H1 (cell line): ENCODE measurements at regions not wholly inside any gene's neighbourhood (a gene's known extent, or its start where the extent isn't known, plus 50 kb on each side); places are given as distances from the start of the nearest gene placed in this dataset.
A peak's percentile ranks its signal among the peaks of the same experiment; 100 is the strongest.

Source experiments
- CEBPB ChIP-seq: IDR thresholded peaks from 2 replicates; pipeline ENCODE4 v1.6.1; 2012; ENCODE audit warnings: low read depth, low read length
- TF ChIP-seq, protein P1 (sequence below), 3 experiments: IDR thresholded peaks; 1 replicate in 2 of 3; 2 replicates in 1 of 3; pipeline versions ENCODE4 v1.5.1 to v1.6.1; 2011; ENCODE audit warnings: low read length in 3 of 3, mild to moderate bottlenecking in 3 of 3, inconsistent platforms in 2 of 3, low read depth in 1 of 3, moderate library complexity in 1 of 3; ENCODE audit not compliant: insufficient read depth in 1 of 3; ENCODE audit errors: control extremely low read depth in 1 of 3

DNA sequence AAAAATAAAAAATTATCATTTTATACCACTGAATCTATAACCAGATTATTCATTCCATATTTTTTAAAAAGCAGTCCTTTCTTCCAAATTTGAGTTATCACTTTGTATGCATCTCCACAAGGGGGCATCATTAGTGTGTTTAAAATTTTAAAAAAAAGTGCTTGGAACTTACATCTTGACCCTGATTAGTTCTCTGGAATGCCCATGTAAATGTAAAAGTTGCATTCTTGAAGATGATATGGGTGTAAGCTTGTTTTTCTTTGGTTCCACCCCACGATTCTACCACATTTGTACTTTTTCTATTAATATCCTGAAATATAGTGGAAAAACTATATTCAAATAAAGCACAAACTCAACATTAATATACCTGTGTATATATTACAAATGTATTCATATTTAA is 144.9 kb downstream of the ELAPOR2 start (continued):
- TF ChIP-seq, protein P1, sequence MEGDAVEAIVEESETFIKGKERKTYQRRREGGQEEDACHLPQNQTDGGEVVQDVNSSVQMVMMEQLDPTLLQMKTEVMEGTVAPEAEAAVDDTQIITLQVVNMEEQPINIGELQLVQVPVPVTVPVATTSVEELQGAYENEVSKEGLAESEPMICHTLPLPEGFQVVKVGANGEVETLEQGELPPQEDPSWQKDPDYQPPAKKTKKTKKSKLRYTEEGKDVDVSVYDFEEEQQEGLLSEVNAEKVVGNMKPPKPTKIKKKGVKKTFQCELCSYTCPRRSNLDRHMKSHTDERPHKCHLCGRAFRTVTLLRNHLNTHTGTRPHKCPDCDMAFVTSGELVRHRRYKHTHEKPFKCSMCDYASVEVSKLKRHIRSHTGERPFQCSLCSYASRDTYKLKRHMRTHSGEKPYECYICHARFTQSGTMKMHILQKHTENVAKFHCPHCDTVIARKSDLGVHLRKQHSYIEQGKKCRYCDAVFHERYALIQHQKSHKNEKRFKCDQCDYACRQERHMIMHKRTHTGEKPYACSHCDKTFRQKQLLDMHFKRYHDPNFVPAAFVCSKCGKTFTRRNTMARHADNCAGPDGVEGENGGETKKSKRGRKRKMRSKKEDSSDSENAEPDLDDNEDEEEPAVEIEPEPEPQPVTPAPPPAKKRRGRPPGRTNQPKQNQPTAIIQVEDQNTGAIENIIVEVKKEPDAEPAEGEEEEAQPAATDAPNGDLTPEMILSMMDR (IDR thresholded peaks at IDR 0.05; ENCODE audit: control extremely low read depth in 1 of 3, insufficient read depth in 1 of 3, low read depth in 1 of 3, low read length in 3 of 3), result peak in 1 of 3 experiments; percentile 39; a peak in 2 of 4 replicates
- TF ChIP-seq CEBPB, result no peak
- TF ChIP-seq, all 59 proteins: peak for 2
